GM12872 (cell line): ENCODE measurements at regions not wholly inside any gene's neighbourhood (a gene's known extent, or its start where the extent isn't known, plus 50 kb on each side); places are given as distances from the start of the nearest gene placed in this dataset.

ENCODE experiments used
- TF ChIP-seq, protein P1 (sequence below): IDR thresholded peaks from 3 replicates; pipeline ENCODE4 v1.5.1; 2011; ENCODE audit warnings: low read depth, mild to moderate bottlenecking, low read length, moderate library complexity; ENCODE audit not compliant: insufficient read depth

DNA sequence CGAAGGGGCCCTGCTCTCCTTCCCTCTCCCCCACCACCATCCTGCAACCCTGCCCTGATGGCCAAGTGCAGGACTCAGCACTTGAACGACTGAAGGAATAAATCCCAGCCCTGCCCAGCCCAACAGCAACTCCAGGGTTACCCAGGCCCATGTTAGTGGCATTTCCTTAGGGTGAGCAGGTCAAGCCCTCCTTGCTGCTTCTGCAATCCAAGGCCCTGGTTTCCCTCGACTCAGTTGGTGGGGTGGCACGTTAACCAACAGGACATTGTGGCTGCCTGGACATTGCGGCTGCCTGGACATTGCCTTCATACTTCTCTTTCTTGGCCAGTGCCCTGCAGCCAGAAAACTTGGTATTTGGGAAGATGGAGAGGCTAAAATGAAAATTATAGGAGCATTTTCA, 141.4 kb downstream of the TRIM29 start:
- TF ChIP-seq, protein P1, sequence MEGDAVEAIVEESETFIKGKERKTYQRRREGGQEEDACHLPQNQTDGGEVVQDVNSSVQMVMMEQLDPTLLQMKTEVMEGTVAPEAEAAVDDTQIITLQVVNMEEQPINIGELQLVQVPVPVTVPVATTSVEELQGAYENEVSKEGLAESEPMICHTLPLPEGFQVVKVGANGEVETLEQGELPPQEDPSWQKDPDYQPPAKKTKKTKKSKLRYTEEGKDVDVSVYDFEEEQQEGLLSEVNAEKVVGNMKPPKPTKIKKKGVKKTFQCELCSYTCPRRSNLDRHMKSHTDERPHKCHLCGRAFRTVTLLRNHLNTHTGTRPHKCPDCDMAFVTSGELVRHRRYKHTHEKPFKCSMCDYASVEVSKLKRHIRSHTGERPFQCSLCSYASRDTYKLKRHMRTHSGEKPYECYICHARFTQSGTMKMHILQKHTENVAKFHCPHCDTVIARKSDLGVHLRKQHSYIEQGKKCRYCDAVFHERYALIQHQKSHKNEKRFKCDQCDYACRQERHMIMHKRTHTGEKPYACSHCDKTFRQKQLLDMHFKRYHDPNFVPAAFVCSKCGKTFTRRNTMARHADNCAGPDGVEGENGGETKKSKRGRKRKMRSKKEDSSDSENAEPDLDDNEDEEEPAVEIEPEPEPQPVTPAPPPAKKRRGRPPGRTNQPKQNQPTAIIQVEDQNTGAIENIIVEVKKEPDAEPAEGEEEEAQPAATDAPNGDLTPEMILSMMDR: no peak

DNA sequence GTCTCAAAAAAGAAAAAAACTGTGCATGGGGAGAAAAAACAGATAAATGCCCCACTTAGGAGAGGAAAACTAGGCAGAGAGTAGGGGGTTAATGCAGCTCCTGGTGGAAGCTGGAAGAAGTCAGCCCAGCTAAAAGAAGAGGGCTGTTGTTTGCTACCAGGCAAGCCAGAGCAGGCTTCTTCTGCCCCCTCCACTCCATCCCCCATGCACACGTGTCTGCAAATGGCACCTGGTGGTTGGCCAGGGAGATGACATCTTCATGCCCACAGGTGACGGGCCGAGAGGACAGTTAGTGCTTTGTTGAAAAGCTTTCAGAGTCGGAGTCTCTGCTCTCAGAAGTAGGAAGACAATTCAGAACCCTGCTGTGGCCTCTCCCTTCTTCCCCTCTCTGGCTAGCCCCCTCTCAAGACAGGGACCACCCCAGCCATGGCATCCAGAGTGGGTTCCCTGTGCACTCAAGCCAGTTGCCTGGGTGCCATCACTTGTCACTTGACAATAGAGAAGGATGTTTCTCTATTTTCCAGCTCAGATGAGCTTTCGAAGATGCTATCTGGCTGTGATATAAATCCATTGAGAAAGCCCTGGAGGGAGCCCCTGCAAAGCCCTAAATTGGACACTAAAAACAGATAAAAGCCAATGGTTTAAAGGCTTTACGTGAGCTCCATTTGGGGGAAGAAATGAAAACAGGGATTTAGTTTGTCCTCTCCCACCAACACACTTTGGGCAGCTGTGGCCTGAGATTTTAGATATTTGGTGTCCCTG, 142.0 kb downstream of the TRIM29 start:
- TF ChIP-seq, protein P1: peak; percentile 13; the same call in 1 of the 3 replicates

DNA sequence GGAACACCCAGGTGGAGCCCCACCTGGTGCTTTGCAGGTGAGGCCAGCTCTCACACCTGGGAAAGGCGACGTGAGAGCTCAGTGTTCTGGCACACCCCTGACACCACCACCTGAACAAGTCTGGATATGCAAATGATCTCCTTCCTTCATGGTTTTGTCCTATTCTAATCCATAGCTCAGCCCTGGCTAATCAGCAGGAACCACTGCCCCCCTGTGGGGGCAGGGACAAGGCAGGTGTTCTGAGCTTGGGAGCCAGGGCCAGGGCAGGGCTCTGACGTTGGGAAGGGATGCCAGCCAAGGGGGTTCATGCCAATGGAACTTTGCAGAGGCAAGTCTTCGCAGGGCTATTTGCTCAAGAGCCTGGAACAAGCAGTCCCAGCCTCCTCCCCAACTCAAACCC, 144.2 kb downstream of the TRIM29 start:
- TF ChIP-seq, protein P1: no peak

DNA sequence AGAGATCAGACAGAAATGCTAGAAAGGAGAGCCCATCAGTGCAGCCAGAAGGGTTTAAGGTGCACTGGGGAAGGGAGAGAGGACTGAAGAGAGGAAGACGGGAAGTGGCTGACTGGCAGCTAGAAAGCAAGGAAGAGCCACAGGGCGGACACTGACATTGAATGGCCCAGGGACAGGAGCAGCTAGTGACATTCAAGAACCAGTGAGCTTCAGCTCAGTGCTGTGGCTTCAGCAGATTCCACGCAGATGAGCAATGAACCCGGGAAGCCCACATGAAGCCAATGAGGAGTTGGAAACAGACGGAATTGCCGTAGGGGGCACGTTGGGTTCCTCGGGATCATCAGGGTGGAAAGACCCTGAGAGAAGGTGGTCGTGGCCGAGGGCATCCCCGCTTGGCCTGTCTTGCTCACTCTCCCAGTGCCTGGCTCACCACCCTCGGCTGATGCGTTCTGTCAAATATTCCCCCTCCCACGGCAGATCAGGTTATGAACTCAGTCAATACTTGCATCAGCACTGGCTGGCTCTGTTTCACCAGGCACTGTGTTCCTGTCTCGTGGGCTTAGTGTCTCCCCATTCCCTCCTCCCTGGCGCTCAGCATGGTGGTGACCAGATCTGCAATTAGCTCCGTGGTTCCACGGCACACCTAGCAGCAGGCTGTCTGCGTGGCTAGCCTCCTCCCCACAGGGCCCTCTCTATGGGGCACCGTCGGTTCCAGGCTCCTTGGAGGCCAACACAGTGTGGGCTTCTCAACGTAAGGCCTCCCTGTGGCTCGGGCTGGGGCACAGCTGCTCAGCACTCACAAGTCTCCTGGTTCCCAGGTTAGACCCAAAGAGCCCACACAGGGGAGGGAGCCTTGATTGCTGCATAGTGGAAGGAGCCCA, 145.5 kb downstream of the TRIM29 start:
- TF ChIP-seq, protein P1: no peak

DNA sequence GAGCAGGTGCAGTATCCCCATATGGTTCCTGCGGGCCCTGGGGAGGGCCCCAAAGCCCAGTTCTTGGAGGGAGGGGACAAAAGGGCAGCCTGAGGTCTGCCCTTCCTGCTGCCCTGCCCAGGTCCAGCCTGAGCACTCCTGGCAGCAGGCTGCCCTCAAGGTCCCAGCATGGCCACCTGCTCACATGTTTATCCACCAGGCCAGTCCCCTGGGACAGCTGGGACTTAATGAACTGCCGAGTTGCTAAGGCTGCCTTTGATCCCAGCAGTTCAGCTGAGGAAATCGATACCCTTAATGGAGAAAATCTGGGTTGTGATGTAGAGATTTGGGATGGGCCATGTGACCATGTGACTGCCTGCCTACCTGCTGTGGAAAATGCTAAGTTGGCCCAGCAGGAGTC, 146.2 kb downstream of the TRIM29 start:
- TF ChIP-seq, protein P1: no peak

DNA sequence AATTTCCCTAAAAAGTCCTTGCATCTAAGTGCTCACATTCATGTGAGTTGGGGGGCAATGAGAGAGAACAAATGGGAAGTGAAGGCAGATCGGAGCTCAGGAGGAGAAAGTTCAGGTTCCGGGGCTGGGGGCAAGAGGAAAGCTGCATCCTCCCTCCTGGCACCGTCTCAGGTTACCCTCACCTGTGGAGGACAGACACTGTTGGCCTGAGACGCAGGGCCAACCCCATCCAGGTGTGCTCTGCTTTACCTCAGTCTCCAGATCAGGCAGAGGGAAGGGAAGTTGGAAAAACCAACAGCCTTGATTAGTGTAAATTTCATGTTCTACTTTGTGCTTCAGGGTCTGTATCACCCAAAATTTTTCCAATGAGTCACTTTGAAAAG, 146.9 kb downstream of the TRIM29 start:
- TF ChIP-seq, protein P1: no peak

DNA sequence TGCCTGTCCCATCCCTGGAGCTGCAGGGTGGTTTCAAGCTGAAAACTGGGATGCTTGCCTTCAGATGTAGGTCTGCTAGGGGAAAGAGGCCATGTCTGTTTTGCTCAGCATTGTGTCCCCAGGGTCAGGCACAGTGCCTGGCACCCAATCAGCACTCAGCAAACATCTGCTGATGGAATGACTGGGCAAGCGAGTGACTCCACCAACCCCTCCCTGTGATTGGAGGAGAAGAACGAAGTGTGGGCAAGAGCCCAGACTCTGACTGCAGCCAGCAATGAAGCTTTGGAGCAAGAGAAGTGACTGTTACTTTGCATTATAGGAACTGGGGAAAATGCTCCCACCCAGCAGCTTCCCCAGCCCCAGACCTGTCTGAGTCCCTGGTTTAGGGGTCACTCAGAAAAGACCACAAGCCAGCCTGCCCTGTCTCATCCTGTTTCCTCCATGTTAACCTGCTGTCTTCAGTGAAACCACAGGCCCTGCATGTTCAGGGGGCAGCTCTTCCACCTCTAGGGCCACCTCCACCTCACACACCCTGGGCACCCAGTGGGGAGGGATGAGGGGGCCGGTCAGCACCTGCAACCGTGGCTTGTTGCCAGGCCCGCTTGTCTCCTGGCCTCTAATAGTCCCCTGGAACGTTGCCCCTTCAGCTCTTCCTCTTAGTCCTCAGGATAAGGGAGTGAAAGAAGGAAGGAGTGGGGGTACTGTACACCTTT, 147.4 kb downstream of the TRIM29 start:
- TF ChIP-seq, protein P1: no peak
